Tibial artery (tissue), 4 donors: ENCODE measurements at regions not wholly inside any gene's neighbourhood (a gene's known extent, or its start where the extent isn't known, plus 50 kb on each side); places are given as distances from the start of the nearest gene placed in this dataset.
"Not testable (repeated sequence)": the region's sequence is repeated elsewhere in the genome, so short reads cannot be mapped to it uniquely, and the experiment has no call there.

Source experiments
- DNase-seq, 2 donors: peaks; one replicate each; pipeline ENCODE4 v3.0.0-alpha.2; 2019
- H3K27ac ChIP-seq, 2 donors: fragments of 200-600 bp; sonication (generic) in 1 of 2; 1 replicate in 1 of 2; 2 replicates in 1 of 2; pipeline ENCODE4 v1.5.1; 2018 to 2019; ENCODE audit warnings: mild to moderate bottlenecking in 1 of 2
- H3K27me3 ChIP-seq, 2 donors: fragments of 200-600 bp; sonication (generic) in 1 of 2; one replicate each; pipeline versions ENCODE4 v1.5.1 to v1.6.0; 2016 to 2019
- H3K36me3 ChIP-seq, 3 donors: fragments of 200-600 bp; sonication (generic) in 2 of 3; one replicate each; pipeline ENCODE4 v1.5.1; 2016 to 2019; ENCODE audit warnings: mild to moderate bottlenecking in 2 of 3
- H3K4me1 ChIP-seq, 4 donors: fragments of 200-600 bp; sonication (generic) in 2 of 4; 1 replicate in 3 of 4; 2 replicates in 1 of 4; pipeline ENCODE4 v1.5.1; 2016 to 2019
- H3K4me3 ChIP-seq, 2 donors: fragments of 200-600 bp; sonication (generic) in 1 of 2; 1 replicate in 1 of 2; 2 replicates in 1 of 2; pipeline ENCODE4 v1.5.1; 2018 to 2019; ENCODE audit warnings: mild to moderate bottlenecking in 2 of 2
- H3K9me3 ChIP-seq, 3 donors: fragments of 200-600 bp; sonication (generic) in 1 of 3; one replicate each; pipeline ENCODE4 v1.5.1; 2016 to 2019
- intact Hi-C: fragments of 100-400 bp; cut with DNase I; formaldehyde crosslinking; loops from one replicate; pipeline ENCODE4 v1.15.0; 2023; ENCODE audit warnings: low total_unique reads
- TF ChIP-seq, protein P1 (sequence below), 2 experiments: fragments of 200-600 bp in 1 of 2; fragments of 450-650 bp in 1 of 2; IDR thresholded peaks; one replicate each; pipeline ENCODE4 v1.5.1; 2017 to 2019; ENCODE audit warnings: antibody characterized with exemption in 2 of 2, mild to moderate bottlenecking in 1 of 2, moderate library complexity in 1 of 2

DNA sequence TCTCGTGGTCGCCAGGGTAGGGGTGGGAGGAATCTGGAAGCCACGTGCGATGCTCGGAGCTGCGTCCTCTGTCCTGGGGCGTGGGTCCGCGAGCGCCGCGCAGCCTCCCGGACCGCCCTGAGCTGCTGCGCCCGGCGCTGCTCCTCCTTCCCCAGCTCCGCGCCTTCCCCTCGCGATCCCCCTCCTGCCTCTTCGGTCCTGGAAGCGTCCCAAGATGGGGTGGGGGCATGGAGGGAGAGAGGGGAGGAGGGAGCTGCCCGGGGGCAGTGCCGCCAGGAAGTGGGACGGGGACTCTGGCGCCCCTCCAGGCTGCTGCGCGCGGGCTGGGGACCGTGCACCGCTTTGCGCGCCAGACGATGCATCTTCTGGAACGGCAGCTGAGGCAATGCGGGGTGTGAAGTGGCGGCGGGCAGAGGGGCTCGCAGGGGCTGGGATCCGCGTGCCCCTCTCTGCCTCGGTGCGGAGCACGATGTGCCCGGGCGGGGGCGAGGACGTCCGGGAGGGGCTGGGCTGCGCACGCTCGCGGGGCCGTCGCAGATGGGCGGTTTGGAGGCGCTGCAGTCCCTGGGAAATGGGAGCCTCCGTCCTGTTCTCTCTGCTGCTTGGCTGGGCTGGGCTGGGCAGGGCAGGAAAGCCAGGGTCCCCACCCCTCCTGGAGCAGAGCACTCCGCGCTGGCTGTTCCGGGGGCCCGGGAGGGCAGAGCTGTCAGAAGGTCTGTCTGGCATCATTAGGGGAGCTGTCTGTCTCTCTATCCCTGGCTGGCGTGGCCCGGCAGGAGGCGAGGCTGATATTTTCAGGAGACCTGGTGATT is 388.0 kb downstream of the SEC14L1 start:
- H3K4me1 ChIP-seq, result peaks cover 0 to 13% (median 9%) of the 10 kb centered on the region in 4 donors
- H3K27me3 ChIP-seq, result peaks cover 0 to 36% of the 10 kb centered on the region in 2 donors
- H3K9me3 ChIP-seq, result no peaks in the 10 kb centered on the region
- intact Hi-C loops, result no loop called here
- TF ChIP-seq, protein P1, sequence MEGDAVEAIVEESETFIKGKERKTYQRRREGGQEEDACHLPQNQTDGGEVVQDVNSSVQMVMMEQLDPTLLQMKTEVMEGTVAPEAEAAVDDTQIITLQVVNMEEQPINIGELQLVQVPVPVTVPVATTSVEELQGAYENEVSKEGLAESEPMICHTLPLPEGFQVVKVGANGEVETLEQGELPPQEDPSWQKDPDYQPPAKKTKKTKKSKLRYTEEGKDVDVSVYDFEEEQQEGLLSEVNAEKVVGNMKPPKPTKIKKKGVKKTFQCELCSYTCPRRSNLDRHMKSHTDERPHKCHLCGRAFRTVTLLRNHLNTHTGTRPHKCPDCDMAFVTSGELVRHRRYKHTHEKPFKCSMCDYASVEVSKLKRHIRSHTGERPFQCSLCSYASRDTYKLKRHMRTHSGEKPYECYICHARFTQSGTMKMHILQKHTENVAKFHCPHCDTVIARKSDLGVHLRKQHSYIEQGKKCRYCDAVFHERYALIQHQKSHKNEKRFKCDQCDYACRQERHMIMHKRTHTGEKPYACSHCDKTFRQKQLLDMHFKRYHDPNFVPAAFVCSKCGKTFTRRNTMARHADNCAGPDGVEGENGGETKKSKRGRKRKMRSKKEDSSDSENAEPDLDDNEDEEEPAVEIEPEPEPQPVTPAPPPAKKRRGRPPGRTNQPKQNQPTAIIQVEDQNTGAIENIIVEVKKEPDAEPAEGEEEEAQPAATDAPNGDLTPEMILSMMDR (IDR thresholded peaks at IDR 0.05), result no peak
- H3K36me3 ChIP-seq, result no peaks in the 10 kb centered on the region
- no peak overlapping the region for H3K27ac ChIP-seq
- peak in 1 of 2 donors; percentile 52 for DNase-seq
- H3K4me3 ChIP-seq, result peak overlapping the region in 1 of 2 donors; percentile 29

GRCh38 chr17:77529328-77529650 is 388.5 kb downstream of the SEC14L1 start:
- Histone ChIP-seq H3K36me3 (no peaks in the 10 kb centered on the region), H3K4me1 (peaks cover 0 to 13% (median 9%) of the 10 kb centered on the region in 4 donors), H3K27me3 (peaks cover 0 to 36% of the 10 kb centered on the region in 2 donors), H3K27ac (no peak overlapping the region), H3K9me3 (no peaks in the 10 kb centered on the region), H3K4me3 (no peak overlapping the region)
- TF ChIP-seq, protein P1 (IDR thresholded peaks at IDR 0.05), result no peak
- intact Hi-C loops, result no loop called here
- no peak for DNase-seq

GRCh38 chr17:77530591-77530990 is 389.8 kb downstream of the SEC14L1 start:
- H3K9me3 ChIP-seq, result no peaks in the 10 kb centered on the region
- H3K36me3 ChIP-seq, result no peaks in the 10 kb centered on the region
- peaks cover 0 to 13% (median 9%) of the 10 kb centered on the region in 4 donors for H3K4me1 ChIP-seq
- H3K27me3 ChIP-seq, result peaks cover 0 to 38% of the 10 kb centered on the region in 2 donors
- intact Hi-C loops, result no loop called here
- DNase-seq, result peak in 1 of 2 donors; percentile 5
- H3K27ac ChIP-seq, result no peak overlapping the region
- TF ChIP-seq, protein P1 (IDR thresholded peaks at IDR 0.05), result no peak
- no peak overlapping the region for H3K4me3 ChIP-seq

GRCh38 chr17:77531002-77531401 is 390.2 kb downstream of the SEC14L1 start:
- H3K36me3 ChIP-seq, result no peaks in the 10 kb centered on the region
- intact Hi-C loops, result no loop called here
- no peak overlapping the region for H3K27ac ChIP-seq
- H3K4me1 ChIP-seq, result peaks cover 0 to 13% (median 9%) of the 10 kb centered on the region in 4 donors
- peaks cover 0 to 38% of the 10 kb centered on the region in 2 donors for H3K27me3 ChIP-seq
- TF ChIP-seq, protein P1 (IDR thresholded peaks at IDR 0.05), result no peak
- no peak overlapping the region for H3K4me3 ChIP-seq
- DNase-seq, result no peak
- no peaks in the 10 kb centered on the region for H3K9me3 ChIP-seq

DNA sequence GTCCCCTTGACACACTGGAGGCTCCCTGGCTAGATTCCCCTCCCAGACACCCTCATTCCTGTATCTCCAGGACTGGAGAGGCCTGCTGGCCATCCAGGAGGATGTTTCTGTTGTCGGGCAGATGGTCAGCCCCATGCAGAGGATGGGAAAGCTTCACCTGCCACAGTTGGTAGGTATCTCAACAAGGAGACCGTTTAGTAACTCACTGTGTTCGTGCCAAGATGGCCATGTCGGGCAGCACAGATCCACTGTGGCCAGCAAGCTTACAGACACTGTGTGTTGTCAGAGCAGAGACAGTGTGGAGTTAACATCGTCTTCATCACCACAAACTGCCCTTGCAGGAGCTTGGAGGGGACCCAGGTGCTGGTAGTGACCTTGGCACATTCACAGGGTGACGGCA is 390.9 kb downstream of the SEC14L1 start:
- no peak overlapping the region for H3K27ac ChIP-seq
- no peaks in the 10 kb centered on the region for H3K9me3 ChIP-seq
- no peak overlapping the region for H3K4me3 ChIP-seq
- peaks cover 0 to 31% of the 10 kb centered on the region in 2 donors for H3K27me3 ChIP-seq
- intact Hi-C loops, result no loop called here
- TF ChIP-seq, protein P1 (IDR thresholded peaks at IDR 0.05), result no peak
- peaks cover 0 to 13% (median 9%) of the 10 kb centered on the region in 4 donors for H3K4me1 ChIP-seq
- H3K36me3 ChIP-seq, result no peaks in the 10 kb centered on the region
- DNase-seq, result peak in 1 of 2 donors; percentile 31

DNA sequence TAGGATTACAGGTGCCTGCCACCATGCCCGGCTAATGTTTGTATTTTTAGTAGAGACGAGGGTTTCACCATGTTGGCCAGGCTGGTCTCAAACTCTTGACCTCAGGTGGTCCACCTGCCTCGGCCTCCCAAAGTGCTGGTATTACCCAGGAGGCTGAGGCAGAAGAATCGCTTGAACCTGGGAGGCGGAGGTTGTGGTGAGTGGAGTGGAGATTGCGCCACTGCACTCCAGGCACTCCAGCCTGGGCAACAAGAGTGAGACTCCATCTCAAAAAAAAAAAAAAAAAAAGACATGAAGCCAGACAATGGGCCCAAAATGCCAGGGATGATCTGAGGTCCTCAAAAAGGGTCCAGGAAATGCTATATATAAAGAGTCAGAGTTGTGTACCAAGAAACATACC is 392.9 kb downstream of the SEC14L1 start:
- H3K4me1 ChIP-seq, H3K9me3 ChIP-seq, H3K4me3 ChIP-seq, H3K27ac ChIP-seq, intact Hi-C loops, H3K36me3 ChIP-seq: not testable (repeated sequence)
- peak in 1 of 2 donors; percentile 21 for DNase-seq
- H3K27me3 ChIP-seq, result peaks cover 0 to 11% of the 10 kb centered on the region in 2 donors
